ENCODE measurements at regions not wholly inside any gene's neighbourhood (a gene's known extent, or its start where the extent isn't known, plus 50 kb on each side); places are given as distances from the start of the nearest gene placed in this dataset.

GRCh38 chr22:27552176-27552575 lies 249.4 kb downstream of the MN1 start:
- no peak for FAIRE-seq
- Histone ChIP-seq H3K27ac (ENCODE audit: low read depth, low read length) (no peak overlapping the region), H2BK12ac (ENCODE audit: low read depth, low read length) (no peak overlapping the region)

More at GRCh38 chr22:27552176-27552575, 249.4 kb downstream of the MN1 start:
- 87% methylated on average over 7 of the region's 7 CpGs; no CpG with 5 or more reads in 1 of the 2 experiments for WGBS, 2 experiments (ENCODE audit: extremely low coverage in 1 of 2, insufficient coverage in 1 of 2, insufficient read length in 1 of 2, insufficient replicate concordance in 2 of 2, low coverage in 1 of 2, low lambda C conversion rate in 2 of 2, missing lambda C conversion rate in 1 of 2)
- TF ChIP-seq E2F6 (IDR thresholded peaks at IDR 0.05) (no peak), ATF3 (IDR thresholded peaks at IDR 0.05; ENCODE audit: insufficient read depth, low read depth, low read length) (no peak), PHF8 (conservative IDR thresholded peaks at IDR 0.05; ENCODE audit: low read depth, low read length) (no peak)
- H3K4ac ChIP-seq (replicated peaks; ENCODE audit: insufficient read length, low read depth, low read length), result no peak overlapping the region
- no peaks in the 10 kb centered on the region; a peak in 1 of 7 replicates for H3K27me3 ChIP-seq (replicated peaks in 1 of 4; ENCODE audit: control insufficient read depth in 3 of 4, extremely low read depth in 1 of 4, insufficient read depth in 3 of 4, low read length in 3 of 4)
- H3K14ac ChIP-seq (ENCODE audit: insufficient read length), result no peak overlapping the region
- H2BK120ac ChIP-seq (replicated peaks; ENCODE audit: low read depth, low read length), result no peak overlapping the region
- H4K8ac ChIP-seq (ENCODE audit: extremely low read depth, insufficient read depth, low read length), result no peak overlapping the region
- no peak overlapping the region for H3K9ac ChIP-seq (replicated peaks in 1 of 4; ENCODE audit: extremely low read depth in 1 of 4, low read depth in 3 of 4, low read length in 3 of 4)
- H3K23ac ChIP-seq (ENCODE audit: insufficient read length), result no peak overlapping the region
- POLR2A ChIA-PET (ENCODE audit: partially characterized antibody), result no interaction called here
- no peak overlapping the region for H3K4me3 ChIP-seq (ENCODE audit: extremely low read depth in 1 of 4, insufficient read depth in 2 of 4, low read depth in 3 of 4, low read length in 4 of 4)
- H4K5ac ChIP-seq (ENCODE audit: insufficient read length, low read depth, low read length), result no peak overlapping the region
- no peaks in the 10 kb centered on the region for H3K79me2 ChIP-seq (ENCODE audit: control insufficient read depth in 1 of 2, insufficient read depth in 2 of 2, low read length in 2 of 2)
- no peak overlapping the region for H4K91ac ChIP-seq (replicated peaks; ENCODE audit: insufficient read length, low read length)
- peaks cover 0 to 7% of the 10 kb centered on the region in 2 experiments; a peak in 1 of 4 replicates for H3K9me3 ChIP-seq (ENCODE audit: insufficient read depth in 2 of 2, low read depth in 1 of 2, low read length in 1 of 2)
- H3K36me3 ChIP-seq (ENCODE audit: control insufficient read depth in 2 of 4, insufficient read depth in 4 of 4, low read length in 3 of 4), result no peaks in the 10 kb centered on the region
- H3K56ac ChIP-seq (replicated peaks; ENCODE audit: insufficient read length, low read depth, low read length), result no peak overlapping the region
- H2AK5ac ChIP-seq (ENCODE audit: low read depth, low read length), result no peak overlapping the region
- H2AFZ ChIP-seq (ENCODE audit: low read length), result no peak overlapping the region
- H2BK5ac ChIP-seq (ENCODE audit: low read depth, low read length), result no peak overlapping the region
- H3K4me1 ChIP-seq (replicated peaks in 1 of 4; ENCODE audit: control insufficient read depth in 3 of 4, insufficient read depth in 4 of 4, low read length in 3 of 4), result peaks cover 3 to 19% (median 8%) of the 10 kb centered on the region in 4 experiments
- H3K18ac ChIP-seq (ENCODE audit: extremely low read depth, low read length), result no peak overlapping the region
- CTCF ChIA-PET (ENCODE audit: partially characterized antibody), result interaction anchor here (1.3 kb wide), 1 partner anchor 146 kb away, joined by 3 read pairs; no protein-coding TSS in a partner anchor
- no peaks in the 10 kb centered on the region for H4K20me1 ChIP-seq (replicated peaks in 1 of 2; ENCODE audit: control insufficient read depth in 1 of 2, insufficient read depth in 2 of 2, low read length in 2 of 2)
- DNase-seq (ENCODE audit: low read depth in 1 of 2, low spot score in 2 of 2), result no peak
- no peak overlapping the region for H3K4me2 ChIP-seq (ENCODE audit: insufficient read depth in 1 of 2, low read depth in 2 of 2, low read length in 2 of 2)
- H2BK15ac ChIP-seq (ENCODE audit: low read length), result no peak overlapping the region
- no peak overlapping the region for H2BK20ac ChIP-seq (ENCODE audit: low read length)
- H3K79me1 ChIP-seq (ENCODE audit: low read depth, low read length), result no peaks in the 10 kb centered on the region
- no peaks in the 10 kb centered on the region for H3K23me2 ChIP-seq (ENCODE audit: low read depth, low read length)

Measured in H1 (cell line).